DMS53 treated with DMSO at 0.1 percent for 48 hours (cell line): ENCODE measurements at regions not wholly inside any gene's neighbourhood (a gene's known extent, or its start where the extent isn't known, plus 50 kb on each side); places are given as distances from the start of the nearest gene placed in this dataset.
"Not testable (repeated sequence)": the region's sequence is repeated elsewhere in the genome, so short reads cannot be mapped to it uniquely, and the experiment has no call there.

Source experiments
- DNase-seq: peaks from one replicate; lab custom pipeline; 2025; ENCODE audit not compliant: unreplicated experiment; lab: John Stamatoyannopoulos, UW

- DNase-seq = no peak
Measured at GRCh38 chr13:50612717-50613116, 230.8 kb downstream of the DLEU7 start.

GRCh38 chr13:50613356-50613831 lies 230.1 kb downstream of the DLEU7 start:
- DNase-seq = no peak

- DNase-seq = no peak
Measured at GRCh38 chr13:50615234-50615633, 228.3 kb downstream of the DLEU7 start.

GRCh38 chr13:50616101-50616500 lies 227.4 kb downstream of the DLEU7 start:
- no peak for DNase-seq

GRCh38 chr13:50617134-50617721 lies 226.3 kb downstream of the DLEU7 start:
- DNase-seq = no peak

- DNase-seq = no peak
Measured at GRCh38 chr13:50618206-50618605, 225.3 kb downstream of the DLEU7 start.

- no peak for DNase-seq
Measured at GRCh38 chr13:50626101-50626547, 217.4 kb downstream of the DLEU7 start.

- DNase-seq = no peak
Measured at GRCh38 chr13:50627111-50627510, 216.4 kb downstream of the DLEU7 start.

GRCh38 chr13:50628512-50628911 lies 215.0 kb downstream of the DLEU7 start:
- DNase-seq = not testable (repeated sequence)

GRCh38 chr13:50629497-50629896 lies 214.0 kb downstream of the DLEU7 start:
- DNase-seq = no peak

GRCh38 chr13:50629966-50630365 lies 213.5 kb downstream of the DLEU7 start:
- DNase-seq = no peak

- DNase-seq = no peak
Measured at GRCh38 chr13:50631041-50631440, 212.5 kb downstream of the DLEU7 start.

- no peak for DNase-seq
Measured at GRCh38 chr13:50634339-50634738, 209.2 kb downstream of the DLEU7 start.

GRCh38 chr13:50635504-50635903 lies 208.0 kb downstream of the DLEU7 start:
- DNase-seq = no peak

- DNase-seq = no peak
Measured at GRCh38 chr13:50636007-50636704, 207.3 kb downstream of the DLEU7 start.

- no peak for DNase-seq
Measured at GRCh38 chr13:50643060-50643459, 200.4 kb downstream of the DLEU7 start.

- no peak for DNase-seq
Measured at GRCh38 chr13:50644081-50644871, 199.2 kb downstream of the DLEU7 start.

- no peak for DNase-seq
Measured at GRCh38 chr13:50645092-50645491, 198.4 kb downstream of the DLEU7 start.

- DNase-seq = no peak
Measured at GRCh38 chr13:50646070-50646469, 197.4 kb downstream of the DLEU7 start.

GRCh38 chr13:50649211-50649610 lies 194.3 kb downstream of the DLEU7 start:
- DNase-seq = no peak

- DNase-seq = no peak
Measured at GRCh38 chr13:50650592-50651504, 192.6 kb downstream of the DLEU7 start.
